ENCODE measurements at regions not wholly inside any gene's neighbourhood (a gene's known extent, or its start where the extent isn't known, plus 50 kb on each side); places are given as distances from the start of the nearest gene placed in this dataset.
"Not testable (repeated sequence)": the region's sequence is repeated elsewhere in the genome, so short reads cannot be mapped to it uniquely, and the experiment has no call there.

DNA sequence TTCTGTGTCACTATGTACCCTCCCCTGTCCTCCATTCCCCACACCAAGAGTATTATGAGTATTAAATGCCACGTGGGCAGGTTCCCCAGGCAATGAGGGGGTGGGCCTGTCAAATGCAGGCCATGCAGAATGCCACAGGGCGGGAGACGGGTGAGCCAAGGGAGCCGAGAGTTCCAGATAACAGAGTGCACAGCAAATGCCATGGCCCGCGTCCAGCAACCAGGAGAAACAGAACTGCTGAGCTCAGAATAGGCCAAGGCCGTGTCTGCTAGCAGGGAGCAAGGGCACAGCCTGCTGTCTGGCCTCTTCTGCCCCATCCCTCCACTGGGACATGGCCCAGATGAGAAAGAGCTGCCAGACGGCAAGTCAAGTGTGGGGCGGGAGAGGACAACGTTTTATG, 64.4 kb upstream of the PLGLB2 start:
- not testable (repeated sequence) for TF ChIP-seq POLR2A (IDR thresholded peaks at IDR 0.05); POLR2AphosphoS5 (IDR thresholded peaks at IDR 0.05; ENCODE audit: insufficient read depth in 1 of 2, low read depth in 1 of 2)
